ENCODE measurements at regions not wholly inside any gene's neighbourhood (a gene's known extent, or its start where the extent isn't known, plus 50 kb on each side); places are given as distances from the start of the nearest gene placed in this dataset.

DNA sequence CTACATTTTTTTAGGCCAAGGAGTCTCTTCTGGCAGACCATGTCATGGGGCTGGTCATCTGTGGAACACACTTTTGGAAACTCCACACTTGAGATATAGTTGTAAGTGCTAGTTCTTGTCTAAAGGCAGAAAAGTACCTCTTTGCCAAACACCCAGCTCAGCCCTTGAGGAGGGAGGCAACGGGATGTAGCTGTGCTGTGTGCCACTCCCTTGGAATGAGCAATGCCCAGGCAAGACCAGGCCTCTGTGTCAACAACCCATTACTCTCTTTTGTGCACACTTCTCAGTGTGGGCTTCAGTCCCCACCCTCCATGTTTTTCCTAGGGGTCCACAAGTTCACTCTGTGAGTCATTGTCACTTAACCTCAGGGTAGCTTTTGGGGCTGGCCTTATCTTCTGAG lies 528.3 kb upstream of the CFAP20DC start:
- Histone ChIP-seq H3K27ac (no peak overlapping the region), H3K4me3 (no peak overlapping the region), H3K36me3 (no peaks in the 10 kb centered on the region), H3K4me1 (peaks cover 0 to 17% (median 14%) of the 10 kb centered on the region in 4 donors), H3K27me3 (no peaks in the 10 kb centered on the region), H3K9me3 (no peaks in the 10 kb centered on the region)
- no peak for DNase-seq
- TF ChIP-seq POLR2A (IDR thresholded peaks at IDR 0.05): no peak
- TF ChIP-seq CTCF (IDR thresholded peaks at IDR 0.05): no peak
- TF ChIP-seq POLR2AphosphoS5 (IDR thresholded peaks at IDR 0.05): no peak
- TF ChIP-seq EP300 (IDR thresholded peaks at IDR 0.05): no peak
- 65 to 83% methylated on average over 1 of the region's 1 CpG for WGBS, 2 donors
- intact Hi-C loops (cut with DNase I): loop anchor here (10.0 kb wide), 1 partner anchor 1807 kb away; no protein-coding TSS in a partner anchor

- intact Hi-C loops (cut with DNase I): loop anchor here (10.0 kb wide), 1 partner anchor 1808 kb away; no protein-coding TSS in a partner anchor
- Histone ChIP-seq H3K4me3 (no peak overlapping the region), H3K36me3 (no peaks in the 10 kb centered on the region), H3K9me3 (no peaks in the 10 kb centered on the region), H3K27ac (no peak overlapping the region), H3K4me1 (peaks cover 0 to 17% (median 14%) of the 10 kb centered on the region in 4 donors), H3K27me3 (no peaks in the 10 kb centered on the region)
- TF ChIP-seq CTCF (IDR thresholded peaks at IDR 0.05): no peak
- no peak for TF ChIP-seq EP300 (IDR thresholded peaks at IDR 0.05)
- TF ChIP-seq POLR2A (IDR thresholded peaks at IDR 0.05): no peak
- no peak for TF ChIP-seq POLR2AphosphoS5 (IDR thresholded peaks at IDR 0.05)
- WGBS, 2 donors: 77% methylated on average over 3 of the region's 3 CpGs
- DNase-seq: no peak
These were observed 526.8 kb upstream of the CFAP20DC start for GRCh38 chr3:59576606-59577005.

DNA sequence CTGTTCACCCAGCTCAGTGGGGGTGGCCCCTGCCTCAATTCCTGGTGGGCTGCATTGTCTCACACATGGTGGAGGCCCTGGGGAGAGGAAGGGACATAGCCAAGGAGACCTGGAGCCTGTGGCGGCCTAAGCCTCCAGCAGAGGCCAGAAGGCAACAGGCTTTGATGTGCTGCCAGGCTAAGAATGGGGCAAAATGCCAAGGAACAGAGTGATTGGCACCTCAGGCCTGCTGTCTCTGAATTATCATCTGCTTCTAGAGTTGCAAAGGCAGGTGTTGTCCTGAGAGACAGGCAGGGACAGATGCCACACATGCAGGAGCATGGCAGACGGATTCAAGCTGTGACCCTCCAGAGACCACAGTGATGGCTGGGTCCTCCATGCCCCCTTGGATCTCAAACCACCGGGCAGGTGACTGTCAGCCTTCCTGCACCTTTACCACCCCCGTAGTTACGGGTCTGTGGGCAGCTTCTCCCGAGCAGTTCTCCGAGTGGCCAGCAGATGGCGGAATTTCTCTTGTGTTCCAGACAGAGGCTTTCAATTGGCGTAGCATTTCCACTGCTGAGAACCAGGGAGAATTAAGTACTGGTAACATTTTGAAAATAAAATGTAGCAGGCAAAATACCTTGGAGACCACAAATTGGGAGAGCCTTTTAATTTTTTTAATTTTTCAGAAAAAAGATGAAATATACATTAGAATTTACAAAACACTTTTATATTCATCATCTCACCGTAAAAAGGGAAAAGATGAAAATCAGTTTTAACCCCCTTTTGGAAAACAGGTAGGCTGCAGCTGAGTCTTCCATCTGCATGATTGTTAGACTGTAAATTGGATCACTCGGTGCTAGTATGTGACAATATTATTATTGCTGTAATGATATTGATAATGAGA lies 525.5 kb upstream of the CFAP20DC start:
- intact Hi-C loops (cut with DNase I): loop anchor here (2.0 to 10.0 kb wide), 2 partner anchors 281 to 1809 kb away; no protein-coding TSS in a partner anchor
- Histone ChIP-seq H3K9me3 (no peaks in the 10 kb centered on the region), H3K36me3 (no peaks in the 10 kb centered on the region), H3K4me3 (no peak overlapping the region), H3K27me3 (no peaks in the 10 kb centered on the region), H3K27ac (no peak overlapping the region), H3K4me1 (peaks cover 0 to 21% (median 16%) of the 10 kb centered on the region in 4 donors)
- TF ChIP-seq POLR2A (IDR thresholded peaks at IDR 0.05) (no peak), POLR2AphosphoS5 (IDR thresholded peaks at IDR 0.05) (no peak), CTCF (IDR thresholded peaks at IDR 0.05) (peak; percentile 65 to 93 (median 89)), EP300 (IDR thresholded peaks at IDR 0.05) (no peak)
- 16 to 24% methylated on average over 11 of the region's 11 CpGs for WGBS, 2 donors
- DNase-seq: peak; percentile 89

GRCh38 chr3:59573911-59574310 lies 524.1 kb upstream of the CFAP20DC start:
- intact Hi-C loops (cut with DNase I): loop anchor here (2.0 to 10.0 kb wide), 2 partner anchors 283 to 1811 kb away; no protein-coding TSS in a partner anchor

More at GRCh38 chr3:59573911-59574310, 524.1 kb upstream of the CFAP20DC start:
- peaks cover 0 to 25% (median 16%) of the 10 kb centered on the region in 4 donors for H3K4me1 ChIP-seq
- H3K27ac ChIP-seq: no peak overlapping the region
- no peaks in the 10 kb centered on the region for H3K9me3 ChIP-seq
- no peak for TF ChIP-seq CTCF (IDR thresholded peaks at IDR 0.05)
- TF ChIP-seq POLR2AphosphoS5 (IDR thresholded peaks at IDR 0.05): peak in 2 of 4 donors; percentile 29 to 49
- no peaks in the 10 kb centered on the region for H3K36me3 ChIP-seq
- DNase-seq: peak; percentile 74
- WGBS, 2 donors: 80 to 84% methylated on average over 4 of the region's 4 CpGs
- no peak overlapping the region for H3K4me3 ChIP-seq
- H3K27me3 ChIP-seq: no peaks in the 10 kb centered on the region

Data from sigmoid colon (tissue), 6 donors.